Upper lobe of left lung (tissue), 6 donors: ENCODE measurements at regions not wholly inside any gene's neighbourhood (a gene's known extent, or its start where the extent isn't known, plus 50 kb on each side); places are given as distances from the start of the nearest gene placed in this dataset.

Experiments used
- ATAC-seq, 2 donors: fragments of 200-7000 bp; cut with Tn5 transposase; one replicate each; pipeline ENCODE4 v1.9.1; 2022; ENCODE audit warnings: mild to moderate bottlenecking in 2 of 2, moderate library complexity in 2 of 2; ENCODE audit not compliant: low FRiP score in 2 of 2
- DNase-seq, 2 donors: peaks; one replicate each; pipeline ENCODE4 v3.0.0-alpha.2; 2019 to 2020
- H3K27ac ChIP-seq, 4 donors: fragments of 200-600 bp; sonication (generic); one replicate each; pipeline ENCODE4 v1.5.1; 2016 to 2019
- H3K27me3 ChIP-seq, 4 donors: fragments of 200-600 bp; sonication (generic); one replicate each; pipeline ENCODE4 v1.5.1; 2017 to 2019
- H3K36me3 ChIP-seq, 4 donors: fragments of 200-600 bp; sonication (generic); one replicate each; pipeline ENCODE4 v1.5.1; 2016 to 2019
- H3K4me1 ChIP-seq, 4 donors: fragments of 200-600 bp; sonication (generic); one replicate each; pipeline ENCODE4 v1.5.1; 2018 to 2019
- H3K4me3 ChIP-seq, 4 donors: fragments of 200-600 bp; sonication (generic); one replicate each; pipeline ENCODE4 v1.5.1; 2017 to 2019; ENCODE audit warnings: mild to moderate bottlenecking in 2 of 4, moderate library complexity in 1 of 4
- H3K9me3 ChIP-seq, 4 donors: fragments of 200-600 bp; sonication (generic); one replicate each; pipeline ENCODE4 v1.5.1; 2018 to 2019
- EP300 ChIP-seq, 4 donors: sonication (generic); formaldehyde crosslinking; IDR thresholded peaks; one replicate each; pipeline ENCODE4 v1.5.1; 2017; ENCODE audit warnings: antibody characterized with exemption in 4 of 4, control low read depth in 2 of 4
- POLR2A ChIP-seq, 4 donors: fragments of 450-650 bp; IDR thresholded peaks; one replicate each; pipeline ENCODE4 v1.5.1; 2016 to 2017; ENCODE audit warnings: antibody characterized with exemption in 4 of 4, mild to moderate bottlenecking in 2 of 4
- POLR2AphosphoS5 ChIP-seq, 2 donors: sonication (generic); formaldehyde crosslinking; IDR thresholded peaks; one replicate each; pipeline ENCODE4 v1.5.1; 2017; ENCODE audit warnings: antibody characterized with exemption in 2 of 2
- WGBS, 2 donors: methylation state at CpG; one replicate each; pipeline ENCODE4 v1.1.5; 2017 to 2018; 5-methylcytosine and 5-hydroxymethylcytosine counted together
- TF ChIP-seq, protein P1 (sequence below), 6 experiments: fragments of 450-650 bp in 4 of 6; fragments of 200-600 bp in 2 of 6; sonication (generic) in 2 of 6; IDR thresholded peaks; one replicate each; pipeline ENCODE4 v1.5.1; 2016 to 2019; ENCODE audit warnings: antibody characterized with exemption in 6 of 6
- donor health status: DM: no; HTN: no; CAD: no; lungs with moderate emphysema.
- donor health status: DM: no; HTN: yes; CAD: no; lungs with severe emphysema.

DNA sequence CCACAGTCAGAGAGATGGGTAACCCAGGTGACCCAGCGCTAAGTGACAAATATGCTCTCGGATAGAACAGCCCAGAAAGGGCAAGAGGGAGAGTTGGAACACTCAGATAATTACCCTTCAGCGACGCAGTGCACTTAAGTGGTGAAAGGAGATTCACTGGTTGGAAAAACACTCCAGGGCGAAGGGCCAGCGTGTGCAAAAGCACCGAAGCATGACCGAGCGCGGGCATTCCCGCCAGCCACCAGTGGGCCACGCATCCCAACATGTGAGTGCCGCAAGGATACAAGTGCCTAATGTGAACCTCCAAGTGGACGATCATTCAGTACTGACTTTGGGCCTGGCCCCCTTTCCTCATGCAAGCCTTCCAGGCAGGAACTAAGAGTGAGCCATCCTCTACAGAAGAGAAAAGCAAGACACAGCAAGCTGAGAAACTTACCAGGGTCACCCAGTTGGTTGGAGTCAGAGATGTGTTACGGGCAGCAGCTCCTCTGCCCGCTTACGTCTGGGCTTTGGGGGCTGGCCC lies 258.4 kb downstream of the C16orf95 start:
- no peak overlapping the region for H3K4me3 ChIP-seq
- no peak overlapping the region for H3K27ac ChIP-seq
- 96 to 97% methylated on average over 17 of the region's 17 CpGs for WGBS, 2 donors
- no peak for DNase-seq
- no peaks in the 10 kb centered on the region for H3K36me3 ChIP-seq
- ATAC-seq: no peak
- TF ChIP-seq POLR2A (IDR thresholded peaks at IDR 0.05): no peak
- no peak for TF ChIP-seq POLR2AphosphoS5 (IDR thresholded peaks at IDR 0.05)
- no peak for TF ChIP-seq EP300 (IDR thresholded peaks at IDR 0.05)
- TF ChIP-seq, protein P1, sequence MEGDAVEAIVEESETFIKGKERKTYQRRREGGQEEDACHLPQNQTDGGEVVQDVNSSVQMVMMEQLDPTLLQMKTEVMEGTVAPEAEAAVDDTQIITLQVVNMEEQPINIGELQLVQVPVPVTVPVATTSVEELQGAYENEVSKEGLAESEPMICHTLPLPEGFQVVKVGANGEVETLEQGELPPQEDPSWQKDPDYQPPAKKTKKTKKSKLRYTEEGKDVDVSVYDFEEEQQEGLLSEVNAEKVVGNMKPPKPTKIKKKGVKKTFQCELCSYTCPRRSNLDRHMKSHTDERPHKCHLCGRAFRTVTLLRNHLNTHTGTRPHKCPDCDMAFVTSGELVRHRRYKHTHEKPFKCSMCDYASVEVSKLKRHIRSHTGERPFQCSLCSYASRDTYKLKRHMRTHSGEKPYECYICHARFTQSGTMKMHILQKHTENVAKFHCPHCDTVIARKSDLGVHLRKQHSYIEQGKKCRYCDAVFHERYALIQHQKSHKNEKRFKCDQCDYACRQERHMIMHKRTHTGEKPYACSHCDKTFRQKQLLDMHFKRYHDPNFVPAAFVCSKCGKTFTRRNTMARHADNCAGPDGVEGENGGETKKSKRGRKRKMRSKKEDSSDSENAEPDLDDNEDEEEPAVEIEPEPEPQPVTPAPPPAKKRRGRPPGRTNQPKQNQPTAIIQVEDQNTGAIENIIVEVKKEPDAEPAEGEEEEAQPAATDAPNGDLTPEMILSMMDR (IDR thresholded peaks at IDR 0.05): no peak
- H3K4me1 ChIP-seq: peaks cover 0 to 6% (median 3%) of the 10 kb centered on the region in 4 donors
- no peaks in the 10 kb centered on the region for H3K27me3 ChIP-seq
- peaks cover 0 to 6% (median 0%) of the 10 kb centered on the region in 4 donors for H3K9me3 ChIP-seq

DNA sequence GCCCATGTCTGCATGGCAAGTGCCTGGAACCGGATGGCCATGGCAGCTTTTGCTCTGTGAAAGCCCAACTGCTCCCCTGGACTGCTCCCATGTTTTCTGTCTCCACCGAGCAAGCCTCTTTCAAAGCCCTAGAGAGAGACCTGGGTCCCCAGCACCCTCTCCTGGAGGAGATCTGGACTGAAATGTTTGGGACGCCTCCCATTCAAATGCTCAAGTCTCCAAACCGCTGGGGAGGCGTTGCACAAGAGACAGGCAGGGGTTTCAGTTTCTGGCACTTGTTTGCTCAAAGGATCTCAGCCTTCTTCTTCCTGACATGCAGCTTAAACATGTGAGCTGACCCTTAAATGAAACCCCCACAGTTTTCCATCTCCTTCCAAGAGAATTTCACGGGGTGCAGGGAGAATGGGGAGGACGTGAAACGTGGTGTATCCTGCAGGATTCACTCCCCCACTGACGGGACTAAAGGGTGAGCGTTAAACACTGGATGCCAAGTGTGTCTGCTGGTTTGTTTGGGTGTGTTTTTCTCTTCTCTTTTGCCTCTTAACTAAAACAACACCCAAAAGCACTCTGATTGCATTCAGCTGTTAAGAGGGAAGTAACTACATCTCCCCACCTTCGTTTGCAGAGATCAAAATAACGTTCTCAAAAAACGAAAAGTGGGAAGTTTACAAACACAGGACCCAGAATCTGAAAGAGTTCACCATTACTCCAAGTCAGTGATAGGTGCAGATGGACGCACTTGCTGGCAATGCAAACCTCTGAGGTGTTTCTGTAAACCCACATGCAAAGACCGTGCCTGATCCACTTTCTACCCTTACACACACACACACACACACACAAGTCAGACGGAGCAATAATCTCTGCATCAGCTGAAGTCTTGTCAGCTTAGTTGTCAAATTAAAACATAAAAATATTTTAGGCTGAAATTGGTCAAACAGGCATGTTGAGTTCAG lies 256.9 kb downstream of the C16orf95 start:
- WGBS, 2 donors: 44 to 51% methylated on average over 16 of the region's 16 CpGs
- H3K36me3 ChIP-seq: no peaks in the 10 kb centered on the region
- TF ChIP-seq, protein P1 (IDR thresholded peaks at IDR 0.05): no peak
- TF ChIP-seq POLR2AphosphoS5 (IDR thresholded peaks at IDR 0.05) (no peak), POLR2A (IDR thresholded peaks at IDR 0.05) (no peak), EP300 (IDR thresholded peaks at IDR 0.05) (no peak)
- H3K4me1 ChIP-seq: peaks cover 0 to 6% (median 3%) of the 10 kb centered on the region in 4 donors
- DNase-seq (no peak), ATAC-seq (no peak)
- H3K9me3 ChIP-seq: no peaks in the 10 kb centered on the region
- no peak overlapping the region for H3K27ac ChIP-seq
- H3K27me3 ChIP-seq: no peaks in the 10 kb centered on the region
- peak overlapping the region in 2 of 4 donors; percentile 3 to 8 for H3K4me3 ChIP-seq

DNA sequence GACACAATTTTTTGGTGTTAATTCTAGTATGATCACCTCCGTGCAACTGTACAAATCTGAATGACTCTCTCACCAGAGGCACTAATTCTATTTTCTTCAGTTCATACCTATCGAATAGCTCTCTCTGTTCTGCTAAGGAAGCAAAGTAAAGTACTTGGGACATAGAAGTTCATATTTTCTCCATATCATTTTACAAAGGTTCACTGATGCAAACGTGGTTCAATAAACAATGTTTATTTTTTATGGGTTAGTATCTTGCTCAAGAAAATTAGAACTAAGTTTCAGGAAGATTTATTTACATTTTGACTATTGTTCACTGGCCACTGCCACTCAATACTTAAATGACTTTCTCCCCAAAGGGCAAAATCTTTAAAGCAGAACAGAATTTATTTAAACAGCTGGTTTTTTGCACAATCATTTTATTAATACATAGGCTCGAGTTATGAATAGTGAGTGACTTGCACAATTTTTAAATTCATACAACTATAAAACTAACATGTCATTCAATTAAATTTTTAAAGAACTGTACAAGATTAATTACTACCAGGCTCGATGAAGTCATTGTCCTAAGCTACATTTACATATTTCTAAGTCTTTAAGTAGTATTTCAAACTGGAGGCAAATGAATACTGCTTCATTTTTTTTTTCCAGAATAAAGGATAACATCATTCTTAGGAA lies 255.8 kb downstream of the C16orf95 start:
- WGBS, 2 donors: 48 to 51% methylated on average over 5 of the region's 5 CpGs
- no peaks in the 10 kb centered on the region for H3K27me3 ChIP-seq
- TF ChIP-seq EP300 (IDR thresholded peaks at IDR 0.05): no peak
- no peak for TF ChIP-seq POLR2AphosphoS5 (IDR thresholded peaks at IDR 0.05)

DNA sequence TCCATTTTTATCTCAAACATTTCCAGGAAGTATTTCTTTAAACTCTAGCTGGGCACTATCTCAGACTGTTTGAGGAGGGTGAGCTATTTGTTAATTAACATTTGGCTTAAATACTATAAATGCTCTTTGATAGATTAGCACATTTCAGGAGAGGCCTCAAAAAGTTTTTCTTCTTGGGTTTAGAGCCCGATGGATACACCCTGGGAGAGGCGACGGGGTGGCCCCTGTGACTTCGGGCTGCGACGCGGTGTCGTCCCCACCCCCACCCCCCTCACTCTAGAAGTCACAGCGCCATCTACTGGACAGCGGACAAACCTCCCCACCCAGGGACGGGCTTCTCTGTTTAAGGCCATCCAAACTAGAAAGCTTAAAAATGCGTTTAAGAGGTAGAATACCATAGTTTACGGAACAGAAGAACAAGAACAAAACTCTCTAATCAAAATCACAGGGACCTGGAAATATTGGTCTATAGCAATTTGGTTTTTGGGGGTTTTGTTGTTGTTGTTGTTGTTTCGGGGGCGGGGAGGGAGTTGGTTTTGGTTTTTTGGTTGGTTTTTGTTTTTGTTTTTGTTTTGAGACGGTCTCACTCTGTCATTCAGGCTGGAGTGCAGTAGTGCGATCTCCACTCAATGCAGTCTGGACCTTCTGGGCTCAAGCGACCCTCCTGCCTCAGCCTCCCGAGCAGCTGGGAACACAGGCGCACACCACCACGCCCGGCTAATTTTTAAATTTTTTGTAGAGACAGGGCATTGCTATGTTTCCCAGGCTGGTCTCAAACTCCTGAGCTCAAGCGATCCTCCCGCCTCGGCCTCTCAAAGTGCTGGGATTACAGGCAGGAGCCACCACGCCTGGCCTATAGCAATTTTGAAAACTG lies 254.4 kb downstream of the C16orf95 start:
- Histone ChIP-seq H3K36me3 (no peaks in the 10 kb centered on the region), H3K27ac (no peak overlapping the region), H3K4me1 (peaks cover 0 to 6% (median 3%) of the 10 kb centered on the region in 4 donors), H3K9me3 (no peaks in the 10 kb centered on the region), H3K4me3 (no peak overlapping the region), H3K27me3 (no peaks in the 10 kb centered on the region)
- no peak for TF ChIP-seq POLR2AphosphoS5 (IDR thresholded peaks at IDR 0.05)
- TF ChIP-seq, protein P1 (IDR thresholded peaks at IDR 0.05): peak; percentile 33 to 74 (median 50)
- ATAC-seq (peak in 1 of 2 donors; percentile 81), DNase-seq (peak in 1 of 2 donors; percentile 42)
- 47 to 48% methylated on average over 26 of the region's 26 CpGs for WGBS, 2 donors

More for the DNA sequence above, 255.8 kb downstream of the C16orf95 start:
- no peak for ATAC-seq
- H3K4me1 ChIP-seq: peaks cover 0 to 6% (median 3%) of the 10 kb centered on the region in 4 donors
- no peaks in the 10 kb centered on the region for H3K9me3 ChIP-seq
- DNase-seq: no peak
- no peak overlapping the region for H3K4me3 ChIP-seq
- no peak overlapping the region for H3K27ac ChIP-seq
- no peaks in the 10 kb centered on the region for H3K36me3 ChIP-seq
